ENCODE measurements at regions not wholly inside any gene's neighbourhood (a gene's known extent, or its start where the extent isn't known, plus 50 kb on each side); places are given as distances from the start of the nearest gene placed in this dataset.

GRCh38 chr15:53037904-53038654, 247.9 kb upstream of the ONECUT1 start:
- no peak overlapping the region for H3K4me3 ChIP-seq
- H3K9me3 ChIP-seq = no peaks in the 10 kb centered on the region
- intact Hi-C loops (cut with DNase I; ENCODE audit: low total_unique reads) = no loop called here
- no peaks in the 10 kb centered on the region for H3K27me3 ChIP-seq
- TF ChIP-seq CTCF (IDR thresholded peaks at IDR 0.05) = no peak
- no peak for TF ChIP-seq POLR2A (IDR thresholded peaks at IDR 0.05)
- no peaks in the 10 kb centered on the region for H3K36me3 ChIP-seq
- no peak overlapping the region for H3K27ac ChIP-seq
- DNase-seq = no peak
- H3K4me1 ChIP-seq = no peaks in the 10 kb centered on the region

GRCh38 chr15:53036641-53037040, 246.5 kb upstream of the ONECUT1 start:
- intact Hi-C loops (cut with DNase I; ENCODE audit: low total_unique reads) = no loop called here
- H3K27me3 ChIP-seq = no peaks in the 10 kb centered on the region
- H3K36me3 ChIP-seq = no peaks in the 10 kb centered on the region
- H3K9me3 ChIP-seq = no peaks in the 10 kb centered on the region
- H3K27ac ChIP-seq = no peak overlapping the region
- no peak overlapping the region for H3K4me3 ChIP-seq
- no peaks in the 10 kb centered on the region for H3K4me1 ChIP-seq
- no peak for DNase-seq
- TF ChIP-seq CTCF (IDR thresholded peaks at IDR 0.05) (no peak), POLR2A (IDR thresholded peaks at IDR 0.05) (no peak)

- TF ChIP-seq POLR2A (IDR thresholded peaks at IDR 0.05) = no peak
- TF ChIP-seq CTCF (IDR thresholded peaks at IDR 0.05) = no peak
- no peaks in the 10 kb centered on the region for H3K4me1 ChIP-seq
- DNase-seq = no peak
- intact Hi-C loops (cut with DNase I; ENCODE audit: low total_unique reads) = no loop called here
- no peaks in the 10 kb centered on the region for H3K9me3 ChIP-seq
- H3K27ac ChIP-seq = no peak overlapping the region
- H3K4me3 ChIP-seq = no peak overlapping the region
- no peaks in the 10 kb centered on the region for H3K36me3 ChIP-seq
- no peaks in the 10 kb centered on the region for H3K27me3 ChIP-seq
Observed at GRCh38 chr15:53034767-53035245, 244.7 kb upstream of the ONECUT1 start.

- Histone ChIP-seq H3K27ac (no peak overlapping the region), H3K27me3 (no peaks in the 10 kb centered on the region), H3K4me3 (no peak overlapping the region), H3K36me3 (no peaks in the 10 kb centered on the region), H3K4me1 (no peaks in the 10 kb centered on the region), H3K9me3 (no peaks in the 10 kb centered on the region)
- TF ChIP-seq CTCF (IDR thresholded peaks at IDR 0.05) (no peak), POLR2A (IDR thresholded peaks at IDR 0.05) (no peak)
- DNase-seq = no peak
- intact Hi-C loops (cut with DNase I; ENCODE audit: low total_unique reads) = no loop called here
Observed at GRCh38 chr15:53033709-53034108, 243.6 kb upstream of the ONECUT1 start.

- Histone ChIP-seq H3K36me3 (no peaks in the 10 kb centered on the region), H3K4me3 (no peak overlapping the region), H3K9me3 (no peaks in the 10 kb centered on the region), H3K4me1 (no peaks in the 10 kb centered on the region), H3K27me3 (no peaks in the 10 kb centered on the region), H3K27ac (no peak overlapping the region)
- intact Hi-C loops (cut with DNase I; ENCODE audit: low total_unique reads) = no loop called here
- DNase-seq = no peak
- TF ChIP-seq POLR2A (IDR thresholded peaks at IDR 0.05) (no peak), CTCF (IDR thresholded peaks at IDR 0.05) (no peak)
Observed at GRCh38 chr15:53031469-53031868, 241.3 kb upstream of the ONECUT1 start.

All from uterus (tissue), 3 donors.